Neural cell (in vitro differentiated cells): ENCODE measurements at regions not wholly inside any gene's neighbourhood (a gene's known extent, or its start where the extent isn't known, plus 50 kb on each side); places are given as distances from the start of the nearest gene placed in this dataset.

Experiments
- H2AFZ ChIP-seq: fragments of 200-600, 300-800 bp; sonication (generic), shearing (Covaris generic); 2 replicates; pipeline ENCODE4 v1.6.0; 2014; ENCODE audit warnings: low read depth, mild to moderate bottlenecking, antibody characterized with exemption, low read length, moderate library complexity
- H3F3A ChIP-seq: fragments of 200-600 bp; shearing (Covaris generic); 2 replicates; pipeline ENCODE4 v1.6.1; 2016; ENCODE audit warnings: mild to moderate bottlenecking, moderate library complexity, mixed read lengths, antibody characterized with exemption, low read length; ENCODE audit not compliant: insufficient read depth, poor library complexity, severe bottlenecking
- H3K27ac ChIP-seq: fragments of 200-600, 300-800 bp; sonication (generic), shearing (Covaris generic); 2 replicates; pipeline ENCODE4 v1.5.1; 2014; ENCODE audit warnings: mild to moderate bottlenecking, low read length, moderate library complexity
- H3K27me3 ChIP-seq: fragments of 300-800, 200-600 bp; sonication (generic), shearing (Covaris generic); 2 replicates; pipeline ENCODE4 v1.6.0; 2014; ENCODE audit warnings: mild to moderate bottlenecking, low read depth, low read length, moderate library complexity; ENCODE audit not compliant: insufficient read depth
- H3K36me3 ChIP-seq: fragments of 300-800, 200-600 bp; sonication (generic), shearing (Covaris generic); 2 replicates; pipeline ENCODE4 v1.5.1; 2014; ENCODE audit warnings: mild to moderate bottlenecking, antibody characterized with exemption, low read length, moderate library complexity; ENCODE audit not compliant: insufficient read depth
- H3K4me2 ChIP-seq: fragments of 300-800, 200-600 bp; sonication (generic), shearing (Covaris generic); 2 replicates; pipeline ENCODE4 v1.6.0; 2014; ENCODE audit warnings: mild to moderate bottlenecking, low read length
- H3K4me3 ChIP-seq: fragments of 300-800, 200-600 bp; sonication (generic), shearing (Covaris generic); 2 replicates; pipeline ENCODE4 v1.5.1; 2014; ENCODE audit warnings: mild to moderate bottlenecking, low read length, moderate library complexity
- H3K79me2 ChIP-seq: fragments of 200-600 bp; shearing (Covaris generic); replicated peaks from 2 replicates; pipeline ENCODE4 v1.6.0; 2014; ENCODE audit warnings: mild to moderate bottlenecking, low read length, moderate library complexity; ENCODE audit not compliant: insufficient read depth
- H3K9ac ChIP-seq: fragments of 300-800, 200-600 bp; sonication (generic), shearing (Covaris generic); 2 replicates; pipeline ENCODE4 v1.6.1; 2016; ENCODE audit warnings: mild to moderate bottlenecking, low read length, mixed read lengths
- H3K9me2 ChIP-seq: fragments of 200-600 bp; shearing (Covaris generic); 2 replicates; pipeline ENCODE4 v1.6.1; 2016; ENCODE audit warnings: mild to moderate bottlenecking, low read length, mixed read lengths; ENCODE audit not compliant: insufficient read depth
- H3K9me3 ChIP-seq: fragments of 200-600, 300-800 bp; sonication (generic), shearing (Covaris generic); 2 replicates; pipeline ENCODE4 v1.6.1; 2016; ENCODE audit warnings: mild to moderate bottlenecking, mixed run types, low read length, moderate library complexity, mixed read lengths
- H4K20me1 ChIP-seq: fragments of 200-600 bp; shearing (Covaris generic); 2 replicates; pipeline ENCODE4 v1.6.1; 2016; ENCODE audit warnings: mild to moderate bottlenecking, mixed run types; ENCODE audit not compliant: insufficient read depth
- EP300 ChIP-seq: fragments of 450-650 bp; conservative IDR thresholded peaks from 2 replicates; pipeline ENCODE4 v1.6.1; 2014; ENCODE audit warnings: antibody characterized with exemption, mild to moderate bottlenecking, moderate library complexity; ENCODE audit not compliant: poor library complexity, severe bottlenecking
- EZH2 ChIP-seq: fragments of 200-600, 300-800 bp; shearing (Covaris generic), sonication (generic); IDR thresholded peaks from 2 replicates; pipeline ENCODE4 v1.6.1; 2014; ENCODE audit warnings: antibody characterized with exemption, low read length, borderline replicate concordance, mild to moderate bottlenecking; ENCODE audit not compliant: insufficient read depth, poor library complexity, severe bottlenecking
- MXI1 ChIP-seq: fragments of 450-650 bp; conservative IDR thresholded peaks from 2 replicates; pipeline ENCODE4 v1.6.1; 2014; ENCODE audit warnings: antibody characterized with exemption, mild to moderate bottlenecking; ENCODE audit not compliant: poor library complexity, severe bottlenecking
- POLR2AphosphoS5 ChIP-seq: IDR thresholded peaks from 2 replicates; pipeline ENCODE4 v1.6.1; 2012
- RAD21 ChIP-seq: fragments of 450-650 bp; conservative IDR thresholded peaks from 2 replicates; pipeline ENCODE4 v1.6.1; 2014; ENCODE audit warnings: antibody characterized with exemption, mild to moderate bottlenecking, moderate library complexity
- SMC3 ChIP-seq: fragments of 450-650 bp; conservative IDR thresholded peaks from 2 replicates; pipeline ENCODE4 v1.6.1; 2014; ENCODE audit warnings: antibody characterized with exemption, mild to moderate bottlenecking, moderate library complexity; ENCODE audit not compliant: poor library complexity
- TAF1 ChIP-seq: IDR thresholded peaks from 2 replicates; pipeline ENCODE4 v1.6.1; 2012; ENCODE audit warnings: low read depth
- TF ChIP-seq, protein P1 (sequence below): fragments of 450-650 bp; IDR thresholded peaks from 2 replicates; pipeline ENCODE4 v1.5.1; 2014; ENCODE audit warnings: antibody characterized with exemption, mild to moderate bottlenecking, moderate library complexity; ENCODE audit not compliant: poor library complexity, severe bottlenecking
- TF ChIP-seq, protein P2 (sequence below): IDR thresholded peaks from 2 replicates; pipeline ENCODE4 v1.6.1; 2012; ENCODE audit warnings: borderline replicate concordance

DNA sequence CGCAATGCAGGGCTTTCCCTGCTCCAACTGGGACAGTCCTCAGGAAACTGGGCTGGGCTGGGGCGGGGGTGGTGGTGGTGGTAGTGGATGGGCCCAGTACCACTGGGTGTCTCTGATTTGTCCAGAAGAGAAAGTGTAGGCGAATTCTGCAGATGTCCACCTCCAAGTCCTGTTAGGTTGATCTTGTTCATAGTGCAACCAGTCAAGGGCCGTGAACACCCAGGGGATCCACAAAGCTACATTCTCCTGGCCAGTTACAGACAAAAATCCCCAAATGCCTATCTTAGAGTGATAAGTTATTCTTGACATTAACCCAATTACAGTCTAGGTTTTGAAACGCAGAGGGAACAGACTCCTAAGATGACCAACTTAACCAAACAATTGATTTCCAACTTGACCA is 97.5 kb upstream of the SHB start:
- Histone ChIP-seq H3K9ac (no peak overlapping the region), H3K9me2 (no peaks in the 10 kb centered on the region), H3F3A (no peaks in the 10 kb centered on the region), H3K4me3 (no peak overlapping the region), H3K79me2 (no peaks in the 10 kb centered on the region), H3K27me3 (no peaks in the 10 kb centered on the region), H3K4me2 (no peak overlapping the region), H2AFZ (no peak overlapping the region), H4K20me1 (no peaks in the 10 kb centered on the region), H3K9me3 (no peaks in the 10 kb centered on the region), H3K36me3 (no peaks in the 10 kb centered on the region), H3K27ac (no peak overlapping the region)
- TF ChIP-seq EZH2 (no peak), EP300 (no peak), SMC3 (no peak), TAF1 (no peak), POLR2AphosphoS5 (no peak), MXI1 (no peak), RAD21 (no peak)
- TF ChIP-seq, protein P1, sequence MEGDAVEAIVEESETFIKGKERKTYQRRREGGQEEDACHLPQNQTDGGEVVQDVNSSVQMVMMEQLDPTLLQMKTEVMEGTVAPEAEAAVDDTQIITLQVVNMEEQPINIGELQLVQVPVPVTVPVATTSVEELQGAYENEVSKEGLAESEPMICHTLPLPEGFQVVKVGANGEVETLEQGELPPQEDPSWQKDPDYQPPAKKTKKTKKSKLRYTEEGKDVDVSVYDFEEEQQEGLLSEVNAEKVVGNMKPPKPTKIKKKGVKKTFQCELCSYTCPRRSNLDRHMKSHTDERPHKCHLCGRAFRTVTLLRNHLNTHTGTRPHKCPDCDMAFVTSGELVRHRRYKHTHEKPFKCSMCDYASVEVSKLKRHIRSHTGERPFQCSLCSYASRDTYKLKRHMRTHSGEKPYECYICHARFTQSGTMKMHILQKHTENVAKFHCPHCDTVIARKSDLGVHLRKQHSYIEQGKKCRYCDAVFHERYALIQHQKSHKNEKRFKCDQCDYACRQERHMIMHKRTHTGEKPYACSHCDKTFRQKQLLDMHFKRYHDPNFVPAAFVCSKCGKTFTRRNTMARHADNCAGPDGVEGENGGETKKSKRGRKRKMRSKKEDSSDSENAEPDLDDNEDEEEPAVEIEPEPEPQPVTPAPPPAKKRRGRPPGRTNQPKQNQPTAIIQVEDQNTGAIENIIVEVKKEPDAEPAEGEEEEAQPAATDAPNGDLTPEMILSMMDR = no peak
- TF ChIP-seq, protein P2, sequence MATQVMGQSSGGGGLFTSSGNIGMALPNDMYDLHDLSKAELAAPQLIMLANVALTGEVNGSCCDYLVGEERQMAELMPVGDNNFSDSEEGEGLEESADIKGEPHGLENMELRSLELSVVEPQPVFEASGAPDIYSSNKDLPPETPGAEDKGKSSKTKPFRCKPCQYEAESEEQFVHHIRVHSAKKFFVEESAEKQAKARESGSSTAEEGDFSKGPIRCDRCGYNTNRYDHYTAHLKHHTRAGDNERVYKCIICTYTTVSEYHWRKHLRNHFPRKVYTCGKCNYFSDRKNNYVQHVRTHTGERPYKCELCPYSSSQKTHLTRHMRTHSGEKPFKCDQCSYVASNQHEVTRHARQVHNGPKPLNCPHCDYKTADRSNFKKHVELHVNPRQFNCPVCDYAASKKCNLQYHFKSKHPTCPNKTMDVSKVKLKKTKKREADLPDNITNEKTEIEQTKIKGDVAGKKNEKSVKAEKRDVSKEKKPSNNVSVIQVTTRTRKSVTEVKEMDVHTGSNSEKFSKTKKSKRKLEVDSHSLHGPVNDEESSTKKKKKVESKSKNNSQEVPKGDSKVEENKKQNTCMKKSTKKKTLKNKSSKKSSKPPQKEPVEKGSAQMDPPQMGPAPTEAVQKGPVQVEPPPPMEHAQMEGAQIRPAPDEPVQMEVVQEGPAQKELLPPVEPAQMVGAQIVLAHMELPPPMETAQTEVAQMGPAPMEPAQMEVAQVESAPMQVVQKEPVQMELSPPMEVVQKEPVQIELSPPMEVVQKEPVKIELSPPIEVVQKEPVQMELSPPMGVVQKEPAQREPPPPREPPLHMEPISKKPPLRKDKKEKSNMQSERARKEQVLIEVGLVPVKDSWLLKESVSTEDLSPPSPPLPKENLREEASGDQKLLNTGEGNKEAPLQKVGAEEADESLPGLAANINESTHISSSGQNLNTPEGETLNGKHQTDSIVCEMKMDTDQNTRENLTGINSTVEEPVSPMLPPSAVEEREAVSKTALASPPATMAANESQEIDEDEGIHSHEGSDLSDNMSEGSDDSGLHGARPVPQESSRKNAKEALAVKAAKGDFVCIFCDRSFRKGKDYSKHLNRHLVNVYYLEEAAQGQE = no peak

DNA sequence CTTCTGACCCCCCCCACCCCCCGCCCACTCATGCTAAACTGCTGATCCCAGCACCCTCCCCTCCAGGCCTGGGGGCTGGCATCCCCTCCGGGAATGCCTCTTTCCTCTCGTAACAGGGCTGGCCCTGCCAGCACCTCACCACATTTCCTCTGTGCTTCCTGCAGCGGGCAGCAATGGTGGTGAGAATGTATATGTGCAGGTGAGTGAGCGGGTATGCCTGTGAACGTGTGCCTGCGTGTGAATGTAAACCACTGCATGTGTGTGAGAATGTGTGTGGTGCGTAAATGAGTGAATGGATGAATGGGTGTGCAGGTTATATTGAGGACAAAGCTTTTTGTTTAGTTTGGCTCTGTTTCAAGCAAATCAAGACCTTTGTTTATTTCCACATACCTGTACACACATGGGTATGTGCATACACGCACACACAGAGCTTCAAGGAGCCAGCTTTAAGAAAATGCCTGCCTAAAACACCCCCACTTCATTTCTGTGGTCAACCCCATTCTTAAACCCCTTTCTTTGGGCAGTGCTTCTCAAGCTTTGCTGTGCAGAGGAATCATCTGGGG is 95.7 kb upstream of the SHB start:
- Histone ChIP-seq H3F3A (no peaks in the 10 kb centered on the region), H3K36me3 (no peaks in the 10 kb centered on the region), H3K4me2 (no peak overlapping the region), H4K20me1 (no peaks in the 10 kb centered on the region), H3K4me3 (no peak overlapping the region), H3K27ac (no peak overlapping the region), H3K9me3 (no peaks in the 10 kb centered on the region), H3K27me3 (no peaks in the 10 kb centered on the region), H3K9ac (no peak overlapping the region), H2AFZ (no peak overlapping the region), H3K79me2 (no peaks in the 10 kb centered on the region), H3K9me2 (no peaks in the 10 kb centered on the region)
- TF ChIP-seq SMC3 (no peak), EP300 (no peak), TAF1 (no peak), POLR2AphosphoS5 (no peak), RAD21 (no peak), EZH2 (no peak), MXI1 (no peak)
- TF ChIP-seq, protein P1 = no peak
- TF ChIP-seq, protein P2 = no peak
